ENCODE measurements at regions not wholly inside any gene's neighbourhood (a gene's known extent, or its start where the extent isn't known, plus 50 kb on each side); places are given as distances from the start of the nearest gene placed in this dataset.
"Not testable (repeated sequence)": the region's sequence is repeated elsewhere in the genome, so short reads cannot be mapped to it uniquely, and the experiment has no call there.

- no peak for DNase-seq
Observed at GRCh38 chr14:26293909-26294308, 303.9 kb downstream of the NOVA1 start.

GRCh38 chr14:26289891-26290486, 307.8 kb downstream of the NOVA1 start:
- DNase-seq = no peak

GRCh38 chr14:26286913-26287205, 311.0 kb downstream of the NOVA1 start:
- DNase-seq = no peak

GRCh38 chr14:26286081-26286912, 311.5 kb downstream of the NOVA1 start:
- DNase-seq = no peak

GRCh38 chr14:26282578-26282977, 315.3 kb downstream of the NOVA1 start:
- no peak for DNase-seq

GRCh38 chr14:26282011-26282410, 315.8 kb downstream of the NOVA1 start:
- DNase-seq = not testable (repeated sequence)

- no peak for DNase-seq
Observed at GRCh38 chr14:26281280-26281998, 316.4 kb downstream of the NOVA1 start.

- DNase-seq = peak in 1 of 2 donors; percentile 9
Observed at GRCh38 chr14:26276757-26277156, 321.1 kb downstream of the NOVA1 start.

GRCh38 chr14:26265170-26265685, 332.6 kb downstream of the NOVA1 start:
- no peak for DNase-seq

- no peak for DNase-seq
Observed at GRCh38 chr14:26261368-26262122, 336.3 kb downstream of the NOVA1 start.

GRCh38 chr14:26255213-26255612, 342.6 kb downstream of the NOVA1 start:
- DNase-seq = no peak

GRCh38 chr14:26252176-26252575, 345.7 kb downstream of the NOVA1 start:
- no peak for DNase-seq

- no peak for DNase-seq
Observed at GRCh38 chr14:26233118-26233517, 364.7 kb downstream of the NOVA1 start.

- no peak for DNase-seq
Observed at GRCh38 chr14:26218861-26219260, 379.0 kb downstream of the NOVA1 start.

GRCh38 chr14:26217778-26218177, 380.1 kb downstream of the NOVA1 start:
- DNase-seq = no peak

GRCh38 chr14:26216786-26217185, 381.0 kb downstream of the NOVA1 start:
- no peak for DNase-seq

GRCh38 chr14:26213846-26214575, 383.8 kb downstream of the NOVA1 start:
- DNase-seq = no peak

- DNase-seq = no peak
Observed at GRCh38 chr14:26209699-26210098, 388.1 kb downstream of the NOVA1 start.

- DNase-seq = no peak
Observed at GRCh38 chr14:26206640-26207039, 391.2 kb downstream of the NOVA1 start.

GRCh38 chr14:26204728-26205479, 392.9 kb downstream of the NOVA1 start:
- DNase-seq = no peak

- no peak for DNase-seq
Observed at GRCh38 chr14:26204366-26204727, 393.5 kb downstream of the NOVA1 start.

- DNase-seq = no peak
Observed at GRCh38 chr14:26200687-26201086, 397.1 kb downstream of the NOVA1 start.

All from bone marrow (tissue), 2 donors.